Iris pigment epithelial cell (primary cell): ENCODE measurements at regions not wholly inside any gene's neighbourhood (a gene's known extent, or its start where the extent isn't known, plus 50 kb on each side); places are given as distances from the start of the nearest gene placed in this dataset.

Experiments used
- DNase-seq: peaks from one replicate; pipeline ENCODE4 v3.0.0-alpha.2; 2011; ENCODE audit warnings: low read depth

- DNase-seq, result peak; percentile 54
Observed at GRCh38 chr20:58017231-58017969, 211.1 kb downstream of the ANKRD60 start.

DNA sequence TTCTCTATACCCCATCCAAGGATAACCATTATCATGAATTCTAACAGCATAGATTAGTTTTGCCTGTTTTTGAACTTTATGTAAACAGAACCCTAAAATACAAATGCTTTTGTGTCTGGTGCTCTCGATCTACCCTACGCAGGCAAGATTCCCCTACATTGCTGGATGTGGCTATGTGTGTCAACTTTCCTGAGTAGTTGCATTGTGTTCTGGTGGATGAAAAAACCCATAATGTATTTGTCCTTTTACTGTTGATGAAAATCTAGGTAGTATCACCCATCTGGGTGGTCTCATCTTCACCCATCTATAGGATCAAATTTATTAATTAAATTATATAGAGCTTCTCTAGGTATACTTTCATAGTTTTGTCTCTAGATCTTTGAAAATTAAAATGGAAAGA lies 211.7 kb downstream of the ANKRD60 start:
- no peak for DNase-seq

- no peak for DNase-seq
Observed at GRCh38 chr20:58014628-58015315, 213.7 kb downstream of the ANKRD60 start.

DNA sequence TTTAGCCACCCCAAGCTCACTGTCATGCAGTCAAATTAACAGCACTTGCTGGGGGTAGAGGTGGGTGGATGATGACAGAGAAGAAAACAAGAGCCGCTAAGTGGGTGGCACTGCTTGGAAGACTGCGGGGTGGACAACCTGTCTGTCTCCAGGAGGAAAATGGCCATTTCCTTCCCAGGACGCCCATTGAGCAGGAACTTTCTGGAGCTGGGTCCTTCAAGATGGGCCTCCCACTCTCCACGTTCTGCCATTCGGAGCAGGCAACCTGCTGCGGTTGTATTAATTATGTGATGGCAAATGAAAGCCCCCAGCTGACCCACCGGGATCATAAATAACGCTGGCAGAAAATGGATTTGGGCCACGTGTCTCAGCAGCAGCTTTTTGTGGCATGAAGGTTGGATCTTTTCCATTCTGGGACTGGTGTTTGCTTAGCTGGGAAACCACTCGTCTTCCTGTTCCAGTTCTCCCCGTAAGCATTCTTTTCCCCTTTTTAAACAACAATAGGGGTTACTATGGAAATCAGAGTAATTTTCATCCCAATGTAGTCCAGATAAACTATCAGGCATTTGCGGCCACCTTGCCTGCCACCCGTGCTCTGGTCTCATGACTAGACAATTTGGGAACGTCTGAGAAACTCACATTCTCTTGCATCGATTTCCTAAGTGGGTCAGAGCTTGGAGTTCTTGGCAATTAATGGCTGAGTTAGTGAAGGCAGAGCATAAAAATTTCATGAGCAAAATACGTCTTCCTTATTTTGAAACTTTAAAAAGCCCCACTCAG lies 215.5 kb downstream of the ANKRD60 start:
- no peak for DNase-seq

DNA sequence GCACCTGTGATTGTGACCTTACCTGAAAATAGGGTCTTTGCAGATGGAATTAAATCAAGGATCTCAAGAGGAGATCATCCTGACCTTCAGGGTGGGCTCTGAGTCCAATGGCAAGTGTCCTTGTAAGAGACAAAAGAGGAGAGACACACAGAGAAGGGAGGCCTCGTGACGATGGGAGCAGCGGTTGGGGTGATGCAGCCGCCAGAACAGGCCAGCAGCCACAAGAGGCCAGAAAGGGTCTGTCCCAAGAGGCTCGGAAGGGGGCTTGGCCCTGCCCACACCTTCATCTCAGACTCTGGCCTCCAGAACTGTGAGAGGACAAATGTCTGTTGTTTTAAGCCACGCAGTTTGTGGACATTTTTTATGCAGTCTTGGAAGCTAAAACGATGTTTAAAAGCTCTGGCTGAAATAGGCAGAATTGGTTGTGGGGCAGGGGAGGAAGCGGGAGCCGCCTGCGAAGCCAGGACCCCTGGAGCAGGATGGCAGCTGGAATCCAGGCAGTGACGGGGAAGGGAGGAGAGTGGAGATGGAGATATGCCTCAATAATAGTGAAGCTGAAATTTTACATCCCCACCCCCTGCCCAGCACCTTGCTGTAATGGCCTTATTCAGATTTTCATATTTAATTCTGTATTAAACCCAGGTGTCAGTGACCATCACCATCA lies 216.4 kb downstream of the ANKRD60 start:
- DNase-seq, result no peak

DNA sequence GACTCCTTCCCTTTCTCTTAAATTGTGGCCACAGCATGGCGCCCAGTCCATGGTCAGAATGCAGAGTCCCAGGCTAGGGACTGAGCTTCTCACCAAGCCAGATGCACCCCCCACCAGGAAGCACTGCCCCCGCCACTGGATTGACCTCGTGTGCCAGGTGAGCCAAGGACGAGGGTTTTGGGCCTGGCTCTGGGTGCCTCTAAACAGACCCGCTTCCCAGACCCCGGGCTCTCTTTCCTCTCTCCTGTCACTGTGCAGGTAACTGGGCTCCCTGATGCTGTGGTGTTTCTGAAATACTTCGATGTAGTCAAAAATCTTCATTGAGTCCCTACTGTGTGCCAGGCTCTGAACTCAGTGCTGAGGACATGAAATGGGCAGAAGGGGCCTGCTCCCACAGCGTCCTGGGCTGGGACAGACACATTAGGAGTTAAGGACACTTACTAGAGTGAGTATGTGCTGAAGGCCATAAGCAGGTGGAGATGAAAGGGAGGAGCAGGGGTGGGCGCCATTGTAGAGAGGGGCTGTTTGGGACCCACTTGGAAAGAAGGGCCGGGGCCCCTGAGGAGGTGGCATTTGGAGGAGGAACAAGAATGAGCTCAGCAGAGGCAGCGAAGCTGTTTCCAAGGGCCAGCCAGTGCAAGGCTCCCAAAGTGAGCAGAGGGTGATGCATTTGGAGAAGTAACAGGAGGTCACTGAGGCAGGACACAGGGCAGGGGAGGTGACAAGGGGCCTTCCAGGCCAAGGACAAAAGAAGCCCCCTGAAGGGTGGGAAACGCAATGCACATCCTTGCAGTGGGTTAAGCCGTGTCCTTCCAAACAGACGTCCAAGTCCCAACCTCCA lies 217.1 kb downstream of the ANKRD60 start:
- DNase-seq, result no peak

- no peak for DNase-seq
Observed at GRCh38 chr20:58010666-58011065, 217.8 kb downstream of the ANKRD60 start.

- no peak for DNase-seq
Observed at GRCh38 chr20:58010186-58010585, 218.3 kb downstream of the ANKRD60 start.

DNA sequence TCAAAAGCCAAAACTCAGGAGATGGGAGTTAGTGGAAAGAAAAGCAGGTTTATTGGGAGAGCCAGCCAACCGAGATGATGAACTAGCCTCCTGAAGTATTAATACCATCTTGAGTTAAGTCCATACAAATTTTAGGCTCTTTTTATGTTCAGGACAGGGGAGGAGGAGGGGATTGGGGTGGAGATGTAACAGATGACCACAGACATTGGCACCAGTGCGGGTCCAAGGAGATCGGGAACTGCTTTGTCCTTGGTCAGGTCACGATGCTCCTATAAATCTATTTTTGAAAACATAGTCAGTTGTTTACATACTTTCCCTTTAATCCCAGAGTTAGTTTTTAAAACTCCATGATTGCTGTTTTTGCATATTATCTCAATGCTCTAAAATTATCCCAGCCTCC lies 219.6 kb downstream of the ANKRD60 start:
- no peak for DNase-seq

DNA sequence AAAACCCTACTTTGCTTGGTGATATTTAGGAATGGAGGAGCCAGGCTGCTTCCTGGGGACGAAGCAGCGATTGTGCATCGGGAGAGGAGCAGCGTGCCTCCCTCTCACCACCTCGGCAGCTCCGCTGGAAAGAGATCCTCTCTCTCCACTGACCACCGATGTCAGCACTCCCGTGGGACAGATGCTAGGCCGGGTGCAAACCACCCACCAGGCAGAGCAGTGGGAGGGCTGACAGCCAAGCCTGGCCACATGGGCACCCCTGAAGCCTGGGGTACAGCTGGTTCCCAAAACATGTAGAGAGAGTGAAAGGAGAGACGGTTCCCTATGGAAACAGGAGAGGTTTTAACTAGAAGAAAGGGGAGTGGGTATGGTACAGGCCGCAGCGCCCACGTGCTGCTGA lies 220.0 kb downstream of the ANKRD60 start:
- DNase-seq, result no peak

GRCh38 chr20:58007947-58008346 lies 220.5 kb downstream of the ANKRD60 start:
- DNase-seq, result no peak

GRCh38 chr20:58006346-58007316 lies 221.8 kb downstream of the ANKRD60 start:
- DNase-seq, result no peak

DNA sequence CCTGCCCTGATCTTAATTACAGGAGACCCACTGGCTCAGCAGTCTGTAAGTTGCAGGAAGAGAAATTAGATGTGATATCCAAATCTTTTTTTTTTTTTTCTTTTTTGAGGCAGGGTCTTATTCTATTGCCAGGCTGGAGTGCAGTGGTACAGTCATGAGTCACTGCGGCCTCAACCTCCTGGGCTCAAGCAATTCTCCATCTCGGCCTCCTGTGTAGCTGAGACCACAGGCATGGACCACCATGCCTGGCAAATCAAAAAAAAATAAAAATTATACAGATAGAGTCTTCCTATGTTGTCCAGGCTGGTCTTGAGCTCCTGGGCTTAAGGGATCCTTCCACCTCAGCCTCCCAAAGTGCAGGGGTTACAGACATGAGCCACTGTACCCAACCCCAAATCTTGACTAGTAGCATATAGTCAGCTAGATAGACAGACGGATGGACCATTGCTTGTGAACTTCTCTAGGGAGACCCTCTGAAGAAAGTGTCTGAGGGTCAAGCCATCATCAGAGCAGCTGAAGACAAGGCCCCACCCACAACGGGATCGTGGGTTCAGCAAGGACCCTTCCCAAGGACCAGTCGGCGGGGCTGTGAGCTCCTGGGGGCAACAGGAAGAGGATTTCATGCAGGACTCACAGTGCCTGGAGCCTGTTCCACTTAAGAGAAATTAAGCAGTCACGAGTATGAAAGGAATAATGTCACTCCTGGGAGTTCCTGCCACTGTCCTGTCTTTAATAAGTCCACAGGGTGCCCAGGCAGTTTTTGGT lies 222.7 kb downstream of the ANKRD60 start:
- no peak for DNase-seq

DNA sequence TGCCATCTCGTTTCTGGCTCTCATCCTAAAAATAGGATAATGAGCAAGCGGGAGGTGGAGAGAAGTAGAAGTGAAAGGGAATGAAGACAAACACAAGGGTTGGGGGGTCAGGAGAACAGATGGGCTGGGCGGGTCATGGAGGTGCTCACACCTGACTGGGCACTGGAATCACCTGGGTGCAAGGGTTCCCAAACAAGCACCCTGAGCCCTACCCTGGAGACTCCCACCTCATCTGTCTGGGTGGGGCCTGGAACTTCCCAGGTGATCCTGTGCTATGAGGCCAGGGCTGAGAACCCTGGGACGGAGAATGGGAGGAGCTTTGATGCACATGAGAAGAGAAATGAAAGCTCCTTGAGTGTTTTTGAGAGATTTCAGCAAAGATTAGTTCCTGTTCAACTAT lies 223.6 kb downstream of the ANKRD60 start:
- no peak for DNase-seq

DNA sequence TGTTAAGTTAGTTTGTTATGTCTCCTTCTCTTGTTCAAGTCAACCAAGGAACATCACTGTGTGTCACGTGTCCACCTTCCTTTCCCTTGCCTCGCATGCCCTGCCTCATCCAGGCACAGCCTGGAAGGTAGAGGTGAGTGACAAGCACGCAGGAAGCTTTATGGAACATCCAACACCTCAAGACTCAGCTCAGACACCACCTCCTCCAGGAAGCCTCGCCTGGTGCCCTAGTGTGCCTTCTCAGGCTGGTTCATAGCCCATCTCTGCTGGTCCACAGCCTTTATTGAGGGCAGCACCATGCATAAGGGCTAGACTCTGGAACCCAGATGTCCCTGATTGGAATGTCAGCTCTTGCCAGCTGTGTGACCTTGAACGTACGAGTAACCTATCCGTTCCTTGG lies 224.3 kb downstream of the ANKRD60 start:
- DNase-seq, result no peak

- DNase-seq, result no peak
Observed at GRCh38 chr20:58003525-58003924, 224.9 kb downstream of the ANKRD60 start.

GRCh38 chr20:58002901-58003300 lies 225.6 kb downstream of the ANKRD60 start:
- no peak for DNase-seq

DNA sequence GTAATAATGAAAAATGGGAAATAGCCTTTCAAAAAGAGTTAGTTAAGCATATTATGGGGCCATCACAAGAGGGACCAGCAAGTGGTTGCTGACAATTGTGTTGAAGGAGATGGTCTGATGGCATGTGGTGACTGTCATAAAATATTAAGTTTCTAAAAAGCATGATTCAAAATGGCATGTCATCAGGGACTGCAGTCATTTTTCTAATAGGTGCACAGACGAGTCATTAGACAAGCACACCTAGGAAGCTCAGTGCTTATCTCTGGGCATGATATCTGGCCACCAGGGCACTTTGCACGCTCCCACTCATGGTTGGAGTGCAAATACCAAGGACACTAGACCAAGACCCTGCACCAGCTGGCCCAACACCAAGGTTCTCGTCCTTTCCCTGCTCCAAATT lies 226.5 kb downstream of the ANKRD60 start:
- no peak for DNase-seq

DNA sequence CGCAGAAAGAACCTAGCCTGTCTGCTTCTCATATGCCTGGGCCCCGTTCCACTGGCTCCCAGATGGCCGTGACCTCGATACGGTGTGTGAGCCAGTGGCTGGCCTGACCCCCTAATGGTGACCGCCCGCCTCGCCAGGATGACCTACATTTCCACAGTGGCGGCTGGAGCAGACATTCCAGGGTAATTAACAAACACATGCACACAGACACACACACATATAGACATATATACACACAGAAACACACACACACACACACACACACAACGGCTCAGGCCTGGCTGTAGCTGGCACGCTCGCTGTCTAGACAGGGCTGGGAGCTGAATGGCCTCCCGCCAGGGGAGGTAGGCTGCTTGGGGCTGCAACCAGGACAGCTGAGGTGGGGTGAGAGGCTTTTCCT lies 227.1 kb downstream of the ANKRD60 start:
- no peak for DNase-seq

GRCh38 chr20:58000861-58001260 lies 227.6 kb downstream of the ANKRD60 start:
- DNase-seq, result no peak
